HCEC 1CT (cell line): ENCODE measurements at regions not wholly inside any gene's neighbourhood (a gene's known extent, or its start where the extent isn't known, plus 50 kb on each side); places are given as distances from the start of the nearest gene placed in this dataset.
A peak's percentile ranks its signal among the peaks of the same experiment; 100 is the strongest.

Experiments used
- DNase-seq: peaks from one replicate; pipeline ENCODE4 v3.0.0-alpha.2; 2017

- DNase-seq, result no peak
Measured at GRCh38 chr2:133667968-133668367, 99.7 kb upstream of the NCKAP5 start.

- no peak for DNase-seq
Measured at GRCh38 chr2:133668547-133668946, 100.3 kb upstream of the NCKAP5 start.

GRCh38 chr2:133673305-133673905 is 105.1 kb upstream of the NCKAP5 start:
- no peak for DNase-seq

- DNase-seq, result no peak
Measured at GRCh38 chr2:133674066-133674432, 105.8 kb upstream of the NCKAP5 start.

- DNase-seq, result peak; percentile 67
Measured at GRCh38 chr2:133674433-133675331, 106.4 kb upstream of the NCKAP5 start.

GRCh38 chr2:133676392-133677130 is 108.3 kb upstream of the NCKAP5 start:
- peak; percentile 25 for DNase-seq

GRCh38 chr2:133680343-133681049 is 112.2 kb upstream of the NCKAP5 start:
- DNase-seq, result peak; percentile 1

GRCh38 chr2:133682347-133682746 is 114.1 kb upstream of the NCKAP5 start:
- no peak for DNase-seq

- no peak for DNase-seq
Measured at GRCh38 chr2:133682906-133683305, 114.6 kb upstream of the NCKAP5 start.

- DNase-seq, result no peak
Measured at GRCh38 chr2:133685636-133686215, 117.5 kb upstream of the NCKAP5 start.

- DNase-seq, result no peak
Measured at GRCh38 chr2:133690780-133691179, 122.5 kb upstream of the NCKAP5 start.

- no peak for DNase-seq
Measured at GRCh38 chr2:133691336-133691735, 123.1 kb upstream of the NCKAP5 start.

- no peak for DNase-seq
Measured at GRCh38 chr2:133705287-133705686, 137.0 kb upstream of the NCKAP5 start.

- DNase-seq, result no peak
Measured at GRCh38 chr2:133710613-133711012, 142.3 kb upstream of the NCKAP5 start.

GRCh38 chr2:133711201-133711600 is 142.9 kb upstream of the NCKAP5 start:
- no peak for DNase-seq

GRCh38 chr2:133711806-133712205 is 143.5 kb upstream of the NCKAP5 start:
- no peak for DNase-seq

- no peak for DNase-seq
Measured at GRCh38 chr2:133712369-133712768, 144.1 kb upstream of the NCKAP5 start.

GRCh38 chr2:133713049-133713580 is 144.9 kb upstream of the NCKAP5 start:
- DNase-seq, result no peak

GRCh38 chr2:133716166-133716565 is 147.9 kb upstream of the NCKAP5 start:
- DNase-seq, result no peak

GRCh38 chr2:133717497-133717896 is 149.2 kb upstream of the NCKAP5 start:
- DNase-seq, result no peak

- DNase-seq, result peak; percentile 76
Measured at GRCh38 chr2:133718688-133719201, 150.5 kb upstream of the NCKAP5 start.

GRCh38 chr2:133720429-133720828 is 152.2 kb upstream of the NCKAP5 start:
- DNase-seq, result no peak
